ENCODE measurements at regions not wholly inside any gene's neighbourhood (a gene's known extent, or its start where the extent isn't known, plus 50 kb on each side); places are given as distances from the start of the nearest gene placed in this dataset.
"Not testable (repeated sequence)": the region's sequence is repeated elsewhere in the genome, so short reads cannot be mapped to it uniquely, and the experiment has no call there.

DNA sequence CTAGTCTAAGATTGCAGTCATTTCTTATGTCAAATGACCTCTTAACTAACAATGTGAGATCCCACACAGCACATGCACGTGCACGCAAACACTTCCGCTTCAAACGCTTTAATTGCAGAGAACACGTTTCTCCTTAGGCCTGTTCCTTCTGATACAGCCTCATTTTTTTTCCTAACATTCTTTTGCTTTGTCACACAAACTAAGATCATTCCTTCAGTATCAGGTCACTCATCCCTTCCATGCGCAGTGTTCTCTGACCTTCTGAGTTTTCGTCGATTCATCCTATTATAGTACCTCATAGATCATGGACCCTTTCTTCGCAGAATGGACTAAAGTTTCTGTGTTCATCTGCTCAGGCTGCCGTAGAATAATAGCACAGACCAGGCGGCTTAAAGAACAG is 327.1 kb upstream of the CDH19 start:
- DNase-seq (ENCODE audit: insufficient read length, low spot score) (no peak), FAIRE-seq (no peak)

DNA sequence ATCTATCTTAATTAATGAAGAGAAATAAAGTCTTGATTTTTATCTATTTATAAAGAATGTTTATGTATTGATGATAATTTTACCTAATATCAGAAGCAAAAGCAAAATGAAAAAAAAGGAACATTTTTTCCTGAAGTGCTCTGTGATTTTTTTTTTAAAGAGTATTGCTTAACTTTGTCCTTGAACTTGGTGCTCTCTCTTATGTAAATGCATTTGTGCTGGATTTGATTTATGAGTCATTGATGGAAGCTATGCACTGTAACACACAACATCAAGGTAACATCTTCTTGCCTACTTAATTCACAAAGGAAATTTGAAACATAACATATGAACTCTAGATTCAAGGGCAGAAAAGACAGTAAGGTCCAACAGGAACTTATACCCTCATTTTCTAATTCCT is 312.9 kb upstream of the CDH19 start:
- no peak for FAIRE-seq
- no peak for DNase-seq (ENCODE audit: insufficient read length, low spot score)

DNA sequence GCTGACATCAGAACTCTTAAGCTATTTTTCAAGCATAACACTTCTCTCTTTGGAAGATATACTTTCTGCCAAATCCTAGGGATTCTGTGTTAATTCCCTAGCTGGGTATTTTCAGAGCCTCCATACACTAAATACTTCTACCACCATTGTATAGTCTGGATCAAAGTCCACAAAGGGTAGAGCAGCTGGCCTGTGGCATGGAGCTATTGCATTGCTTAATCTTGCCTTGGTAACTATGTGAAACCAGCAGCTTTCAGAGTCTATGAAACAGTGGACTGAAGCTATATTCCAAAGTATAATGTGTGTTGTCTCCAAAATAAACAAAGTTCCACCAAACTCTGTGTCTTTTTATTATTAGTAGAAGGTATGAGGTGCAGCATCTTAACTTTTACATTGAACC is 296.9 kb upstream of the CDH19 start:
- FAIRE-seq = no peak

DNA sequence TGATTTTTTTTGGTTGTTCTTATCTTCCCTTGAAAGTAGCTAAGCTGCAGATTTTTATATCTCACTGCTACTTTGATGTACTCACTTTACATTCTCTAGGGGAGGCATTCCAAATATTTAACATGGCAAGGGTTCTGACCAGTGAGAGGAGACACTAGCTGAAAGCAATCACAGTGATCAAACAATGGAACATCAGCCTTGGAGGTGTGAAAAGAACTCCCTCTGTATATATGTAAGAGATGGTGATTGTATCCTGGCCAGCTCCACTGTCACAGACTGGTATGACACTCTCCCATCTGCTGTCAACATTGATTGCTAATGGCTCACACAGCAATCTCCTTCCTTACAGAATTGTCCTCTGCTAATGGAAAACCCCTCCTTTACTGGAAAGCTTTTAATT is 291.7 kb upstream of the CDH19 start:
- FAIRE-seq (no peak), DNase-seq (ENCODE audit: insufficient read length, low spot score) (no peak)

More for the DNA sequence above, 296.9 kb upstream of the CDH19 start:
- DNase-seq (ENCODE audit: insufficient read length, low spot score) = no peak

DNA sequence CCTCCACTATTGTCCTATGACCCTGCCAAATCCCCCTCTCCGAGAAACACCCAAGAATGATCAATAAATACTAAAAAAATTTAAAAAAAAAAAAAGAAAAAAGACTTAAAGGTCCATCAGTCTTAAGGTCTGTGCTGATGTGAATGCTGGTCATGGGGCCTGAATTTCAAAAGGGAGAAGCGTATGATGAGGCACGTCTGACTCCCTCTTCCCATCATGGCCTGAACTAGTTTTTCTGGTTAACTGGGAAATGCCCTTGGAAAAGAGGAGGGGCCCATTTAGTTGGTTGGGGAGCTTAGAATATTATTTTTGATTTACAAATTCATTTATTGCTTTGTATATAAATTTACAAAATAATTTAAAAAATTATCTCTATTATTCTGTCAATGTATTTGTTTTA is 291.0 kb upstream of the CDH19 start:
- FAIRE-seq = no peak

DNA sequence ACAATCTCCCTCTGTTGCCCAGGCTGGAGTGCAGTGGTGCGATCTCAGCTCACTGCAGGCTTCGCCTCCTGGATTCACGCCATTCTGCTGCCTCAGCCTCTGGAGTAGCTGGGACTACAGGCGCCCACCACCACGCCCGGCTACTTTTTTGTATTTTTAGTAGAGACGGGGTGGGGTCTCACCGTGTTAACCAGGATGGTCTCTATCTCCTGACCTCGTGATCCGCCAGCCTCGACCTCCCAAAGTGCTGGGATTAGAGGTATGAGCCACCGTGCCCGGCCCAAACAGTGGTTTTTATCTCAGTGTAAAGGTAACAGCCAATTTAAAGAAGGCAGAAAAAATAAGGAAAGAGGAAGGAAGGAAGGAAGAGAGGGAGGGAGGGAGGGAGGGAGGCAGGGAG is 288.5 kb upstream of the CDH19 start:
- not testable (repeated sequence) for FAIRE-seq; DNase-seq (ENCODE audit: insufficient read length, low spot score)

More for the DNA sequence above, 291.0 kb upstream of the CDH19 start:
- no peak for DNase-seq (ENCODE audit: insufficient read length, low spot score)

DNA sequence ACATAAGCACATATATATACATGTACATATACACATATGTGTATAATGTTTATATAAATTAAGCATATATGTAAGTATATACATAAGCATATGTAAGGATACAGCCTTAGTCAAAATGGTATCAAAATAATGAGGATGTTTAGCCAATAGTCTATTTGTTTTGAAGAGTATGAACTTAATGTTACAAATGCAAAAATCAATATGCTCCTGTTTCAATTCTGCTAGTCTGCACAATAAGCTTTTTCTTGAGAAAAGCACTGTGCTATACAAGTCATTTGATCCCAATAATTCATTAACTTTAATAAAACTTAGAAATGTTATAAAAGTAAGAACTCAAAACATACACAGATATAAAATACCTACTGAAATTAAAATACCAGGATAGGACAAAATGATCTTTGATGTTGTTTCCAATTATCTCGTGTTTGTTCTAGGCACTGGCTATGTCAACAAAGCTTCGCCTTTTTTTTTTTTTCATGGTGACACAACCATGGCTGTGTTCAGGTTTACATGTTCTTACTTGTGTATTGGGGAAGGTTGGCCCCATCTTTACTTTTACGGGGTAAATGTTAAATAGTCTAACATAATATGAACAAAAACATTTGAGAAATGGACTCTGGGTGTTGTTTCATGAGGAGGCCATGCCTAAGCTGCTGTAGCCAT is 271.1 kb upstream of the CDH19 start:
- FAIRE-seq (no peak), DNase-seq (ENCODE audit: insufficient read length, low spot score) (no peak)

DNA sequence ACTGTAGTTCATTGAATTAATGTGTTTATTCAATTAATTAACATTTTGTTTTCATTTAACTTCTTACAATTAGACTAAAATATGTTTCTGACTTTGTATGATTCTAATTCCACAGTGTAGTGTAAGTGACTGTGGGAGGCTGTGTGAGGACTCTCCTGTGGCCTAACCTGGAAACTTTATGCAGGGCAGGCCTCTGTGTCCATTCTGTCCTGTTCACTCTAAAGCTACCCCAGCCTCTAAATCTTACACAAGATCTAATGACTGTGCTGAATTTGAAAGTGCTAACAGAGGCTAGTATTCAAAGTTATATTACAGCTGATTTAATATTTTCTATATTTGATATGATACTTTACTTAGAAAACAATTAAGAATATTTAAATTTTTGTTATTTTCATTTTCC is 270.5 kb upstream of the CDH19 start:
- DNase-seq (ENCODE audit: insufficient read length, low spot score) = no peak
- FAIRE-seq = no peak

DNA sequence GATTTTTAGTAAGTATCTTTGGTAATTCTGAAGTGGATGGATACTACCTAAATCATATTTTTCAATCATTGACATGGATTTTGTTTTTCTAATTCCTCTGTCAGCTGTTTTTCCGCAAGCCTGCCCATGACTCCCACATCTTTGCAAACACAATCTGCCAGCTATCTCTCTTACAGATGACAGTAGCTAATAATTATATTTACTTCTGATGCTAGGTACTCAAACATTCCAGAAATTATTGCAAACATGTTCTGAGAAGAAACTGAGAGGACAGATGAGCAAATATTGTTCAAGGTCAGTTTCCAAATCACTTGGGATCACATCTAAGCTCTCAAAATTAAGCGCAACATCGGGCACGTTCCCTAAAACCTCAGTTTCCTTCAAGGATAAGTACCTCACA is 270.0 kb upstream of the CDH19 start:
- DNase-seq (ENCODE audit: insufficient read length, low spot score) = no peak

DNA sequence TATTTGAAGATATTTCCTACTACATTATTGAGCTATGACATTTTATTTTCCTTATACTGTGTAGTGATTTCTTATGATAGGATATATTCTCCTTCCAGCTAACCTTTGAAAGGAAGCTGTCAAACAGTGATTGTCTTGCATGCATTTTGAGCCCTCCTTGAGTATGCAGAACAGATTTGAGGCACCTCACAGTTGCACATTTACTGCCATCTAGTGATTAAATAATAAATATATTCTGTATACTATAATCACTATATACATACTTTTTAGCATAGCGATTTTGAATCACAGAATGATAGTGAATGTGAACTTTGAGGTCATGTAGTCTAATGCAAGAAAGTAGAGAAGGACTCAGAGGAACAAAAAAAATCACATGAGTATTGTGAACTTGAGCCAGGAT is 268.4 kb upstream of the CDH19 start:
- DNase-seq (ENCODE audit: insufficient read length, low spot score) (no peak), FAIRE-seq (no peak)

More for the DNA sequence above, 270.0 kb upstream of the CDH19 start:
- no peak for FAIRE-seq

DNA sequence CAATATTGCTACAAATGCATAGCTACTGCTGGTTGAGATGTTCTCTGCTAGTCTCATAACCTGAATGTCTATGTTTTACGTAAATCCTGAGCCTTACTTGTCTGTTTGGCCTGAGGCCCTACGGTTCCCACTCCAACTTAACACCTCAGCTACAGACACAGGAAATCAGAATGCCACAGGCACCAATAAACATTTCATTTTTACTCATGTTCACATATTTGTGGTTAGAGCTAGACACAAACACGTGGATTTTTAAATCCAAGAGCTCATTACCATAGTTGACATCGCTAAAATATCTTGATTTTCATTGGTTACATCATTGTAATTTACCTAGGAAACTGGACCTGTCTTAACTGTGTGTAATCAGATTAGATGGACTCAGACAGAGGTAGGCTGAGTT is 263.8 kb upstream of the CDH19 start:
- FAIRE-seq = no peak
- no peak for DNase-seq (ENCODE audit: insufficient read length, low spot score)

DNA sequence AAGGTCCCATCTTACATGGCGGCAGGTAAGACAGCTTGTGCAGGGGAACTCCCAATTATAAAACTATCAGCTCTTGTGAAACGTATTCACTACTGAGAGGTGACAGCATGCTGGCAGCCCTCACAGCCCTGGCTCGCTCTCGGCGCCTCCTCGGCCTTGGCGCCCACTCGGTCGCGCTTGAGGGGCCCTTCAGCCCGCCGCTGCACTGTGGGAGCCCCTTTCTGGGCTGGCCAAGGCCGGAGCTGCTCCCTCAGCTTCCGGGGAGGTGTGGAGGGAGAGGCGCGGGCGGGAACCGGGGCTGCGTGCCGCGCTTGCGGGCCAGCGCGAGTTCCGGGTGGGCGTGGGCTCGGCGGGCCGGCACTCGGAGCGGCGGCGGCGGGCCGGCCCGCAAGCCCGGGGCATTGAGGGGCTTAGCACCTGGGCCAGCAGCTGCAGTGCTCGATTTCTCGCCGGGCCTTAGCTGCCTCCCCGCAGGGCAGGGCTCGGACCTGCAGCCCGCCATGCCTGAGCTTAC is 262.6 kb upstream of the CDH19 start:
- FAIRE-seq; DNase-seq (ENCODE audit: insufficient read length, low spot score): not testable (repeated sequence)

DNA sequence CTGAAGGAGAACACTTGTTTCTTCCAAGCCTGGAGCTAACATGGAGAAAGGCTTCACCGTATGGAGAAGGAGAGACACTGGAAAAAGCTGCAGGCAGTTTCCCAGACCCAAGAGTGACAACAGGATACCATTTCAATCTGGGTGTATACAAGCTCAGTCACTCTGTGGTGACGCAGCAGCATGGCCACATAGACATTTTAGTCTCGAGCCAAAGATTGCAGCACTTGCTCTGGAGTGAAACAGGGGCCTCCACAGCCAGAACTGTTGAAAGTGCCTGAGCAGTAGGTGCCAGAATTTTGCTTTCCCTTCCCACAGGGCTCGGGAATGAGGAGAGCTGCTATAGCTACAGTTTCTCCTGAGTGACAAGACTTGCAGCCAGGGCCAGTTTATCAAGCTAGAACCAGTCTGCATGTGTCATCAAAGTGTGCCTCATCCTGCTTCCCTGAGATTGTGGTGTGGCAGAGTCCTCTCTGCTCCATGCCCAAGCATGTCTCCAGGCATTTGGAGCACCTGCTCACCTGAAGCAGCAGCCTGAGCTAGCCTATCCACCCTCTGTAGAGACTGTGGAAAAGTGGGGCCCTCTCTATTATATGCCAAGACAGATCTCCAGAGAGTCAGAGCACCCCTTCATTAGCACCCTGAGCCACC is 234.6 kb upstream of the CDH19 start:
- FAIRE-seq = no peak

DNA sequence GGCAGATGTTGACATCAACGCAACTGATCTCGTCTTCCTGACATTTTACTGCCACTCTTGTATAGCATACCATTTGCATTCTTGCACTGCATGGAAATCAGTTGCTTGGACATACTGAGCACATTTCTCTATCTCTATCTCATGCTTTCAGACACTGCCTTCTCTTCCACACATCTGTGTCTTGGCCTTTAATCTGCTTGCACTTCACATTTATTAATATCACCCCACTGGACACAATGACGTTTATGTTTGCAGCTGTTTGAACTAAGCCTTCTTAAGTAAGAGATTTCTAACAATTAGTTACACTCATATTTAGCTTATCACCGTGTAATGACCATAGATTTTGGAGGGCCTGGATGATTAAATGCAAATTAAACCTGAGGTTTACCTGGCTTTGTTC is 229.8 kb upstream of the CDH19 start:
- FAIRE-seq = no peak
- no peak for DNase-seq (ENCODE audit: insufficient read length, low spot score)

More for the DNA sequence above, 234.6 kb upstream of the CDH19 start:
- DNase-seq (ENCODE audit: insufficient read length, low spot score) = no peak

DNA sequence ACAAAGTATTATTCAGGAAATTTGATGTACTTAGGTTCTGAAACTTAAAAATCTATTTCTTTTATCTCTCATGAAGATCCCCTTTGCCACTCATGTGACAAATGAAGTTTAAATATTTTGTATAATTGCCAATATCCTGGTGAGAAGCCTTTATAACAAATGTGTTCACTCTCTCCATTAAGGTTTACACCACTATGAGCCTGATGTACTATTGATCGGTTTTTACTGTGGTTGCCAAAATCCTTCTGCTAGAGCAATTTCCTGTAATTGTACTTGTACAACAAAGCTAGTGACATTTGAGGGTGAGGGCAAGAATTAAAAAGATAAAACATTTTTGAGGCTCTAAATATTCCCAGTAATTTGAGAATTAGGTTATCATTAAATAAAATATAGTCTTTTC is 222.3 kb upstream of the CDH19 start:
- FAIRE-seq = no peak

DNA sequence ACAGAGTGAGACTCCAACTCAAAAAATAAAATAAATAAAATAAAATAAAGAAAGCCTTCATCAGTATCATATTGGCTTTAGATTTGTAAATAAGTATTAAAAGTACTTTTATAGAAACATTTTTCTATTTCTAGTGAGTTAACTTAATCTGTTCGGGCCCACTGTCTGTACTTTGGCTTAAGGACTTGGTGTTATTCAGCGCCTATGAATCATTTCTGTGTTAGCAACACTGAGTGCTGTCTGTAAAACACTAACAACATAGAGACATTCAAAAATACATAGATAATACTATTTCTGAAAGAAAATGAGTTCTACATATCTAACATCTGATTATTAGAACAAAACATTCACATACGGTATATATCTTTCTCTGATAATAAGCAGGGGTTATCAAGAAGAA is 221.5 kb upstream of the CDH19 start:
- DNase-seq (ENCODE audit: insufficient read length, low spot score) = no peak
- no peak for FAIRE-seq

More for the DNA sequence above, 222.3 kb upstream of the CDH19 start:
- no peak for DNase-seq (ENCODE audit: insufficient read length, low spot score)

DNA sequence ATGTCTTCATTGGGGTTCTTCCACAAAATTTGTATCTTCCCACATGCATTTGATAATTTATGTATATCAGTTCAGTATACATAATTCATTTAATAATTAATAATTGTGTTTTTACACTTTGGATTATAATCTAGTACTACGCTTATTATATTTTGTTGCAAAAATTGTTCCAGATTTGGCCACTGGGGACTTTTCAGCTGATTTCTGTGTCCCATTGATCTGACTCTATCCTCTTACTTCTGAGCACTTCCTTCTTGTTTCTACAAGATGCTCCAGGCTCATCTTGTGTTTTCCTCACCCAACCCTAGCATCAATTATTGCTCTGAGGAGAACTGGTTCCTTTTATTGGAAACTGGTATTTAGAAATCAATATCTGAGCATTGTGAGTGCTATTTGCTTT is 215.3 kb upstream of the CDH19 start:
- FAIRE-seq (no peak), DNase-seq (ENCODE audit: insufficient read length, low spot score) (no peak)

DNA sequence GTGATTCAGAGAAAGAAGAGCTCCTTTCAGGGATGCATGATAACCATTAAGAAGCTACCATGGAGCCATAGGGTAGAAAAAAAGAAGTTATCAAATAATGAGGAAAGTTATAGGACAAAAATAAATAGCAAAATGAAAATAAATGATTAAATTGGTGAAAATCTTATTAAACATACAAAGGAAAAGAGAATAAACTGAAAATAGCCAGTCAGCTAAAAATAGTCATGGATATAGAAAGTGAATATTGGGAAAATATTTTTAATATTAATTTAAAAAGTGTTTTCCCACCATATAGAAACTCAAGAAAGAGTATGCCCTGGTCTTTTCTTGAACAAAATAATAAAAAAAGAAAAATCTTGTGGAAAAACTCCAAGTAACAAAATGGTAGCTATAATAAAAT is 209.2 kb upstream of the CDH19 start:
- FAIRE-seq (no peak), DNase-seq (ENCODE audit: insufficient read length, low spot score) (no peak)

DNA sequence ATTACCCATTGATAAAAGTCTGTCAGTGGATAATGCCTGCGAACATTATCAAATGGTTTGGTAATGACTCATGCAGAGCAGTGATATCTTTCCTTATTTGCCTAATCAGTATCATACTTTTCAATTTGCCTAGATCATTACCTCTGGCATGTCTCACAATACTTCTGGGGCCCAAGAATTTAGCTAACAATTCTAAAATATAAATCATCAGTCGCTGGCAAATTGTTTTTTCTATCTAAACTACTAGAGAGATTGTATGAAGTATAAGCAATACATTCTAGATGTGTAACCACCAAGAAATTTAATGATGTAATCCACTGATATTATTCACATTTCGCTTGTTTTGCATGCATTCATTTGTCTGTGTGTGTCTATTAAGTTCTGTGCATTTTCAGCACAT is 191.2 kb upstream of the CDH19 start:
- DNase-seq (ENCODE audit: insufficient read length, low spot score) (no peak), FAIRE-seq (no peak)

DNA sequence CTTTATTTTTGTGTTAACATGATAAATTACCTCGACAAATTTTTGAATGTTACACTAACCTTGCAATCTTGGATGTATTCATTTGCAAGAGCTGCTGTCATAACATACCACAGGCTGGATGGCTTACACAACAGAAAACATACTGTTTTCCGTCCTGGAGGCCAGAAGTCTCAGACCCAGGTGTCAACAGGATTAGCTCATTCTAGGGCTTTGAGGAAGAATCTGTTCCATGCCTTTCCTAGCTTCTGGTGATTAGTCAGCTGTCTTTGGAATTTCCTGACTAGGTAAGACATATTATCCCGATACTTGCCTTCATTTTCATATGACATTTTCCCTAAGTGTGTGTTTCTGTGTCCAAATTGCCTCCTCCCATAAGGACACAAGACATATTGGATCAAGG is 188.6 kb upstream of the CDH19 start:
- FAIRE-seq (no peak), DNase-seq (ENCODE audit: insufficient read length, low spot score) (no peak)

DNA sequence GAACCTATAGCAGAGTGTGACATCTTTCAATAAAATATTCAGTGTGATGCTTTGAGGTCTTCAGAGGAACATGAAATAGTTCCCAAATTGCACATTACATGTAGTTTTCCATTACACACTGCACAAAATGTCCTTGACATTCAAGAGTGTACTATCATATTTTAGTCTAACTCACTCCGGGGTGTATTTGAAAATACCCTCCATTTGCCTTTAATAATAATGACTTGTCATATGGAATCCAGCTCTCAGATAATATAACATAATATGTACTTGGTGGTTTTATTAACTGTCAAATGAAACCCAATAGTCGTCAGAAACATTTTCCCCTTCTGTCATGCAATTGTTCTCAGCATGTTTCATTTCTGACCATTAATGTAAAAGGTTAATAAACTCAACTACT is 176.7 kb upstream of the CDH19 start:
- FAIRE-seq (no peak), DNase-seq (ENCODE audit: insufficient read length, low spot score) (no peak)

DNA sequence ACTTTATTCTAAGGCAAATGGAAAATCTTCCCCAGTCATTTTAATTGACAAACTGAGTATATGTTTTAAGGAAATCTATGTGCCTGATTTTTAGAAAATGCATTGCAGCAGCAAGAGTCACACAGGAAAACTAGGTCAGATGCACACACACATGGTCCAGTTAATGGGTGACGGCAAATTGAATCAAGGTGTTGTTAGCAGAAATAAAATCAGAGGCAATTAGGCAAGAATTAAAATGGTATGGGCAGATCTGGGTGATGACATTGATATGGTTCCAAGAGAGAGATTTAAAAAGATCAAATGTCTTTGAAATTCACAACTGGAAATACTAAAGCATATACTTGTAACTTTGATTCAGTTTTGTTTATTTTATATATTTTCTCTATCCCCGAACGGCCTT is 174.2 kb upstream of the CDH19 start:
- no peak for DNase-seq (ENCODE audit: insufficient read length, low spot score)
- no peak for FAIRE-seq
